GM21786 (cell line): ENCODE measurements at regions not wholly inside any gene's neighbourhood (a gene's known extent, or its start where the extent isn't known, plus 50 kb on each side); places are given as distances from the start of the nearest gene placed in this dataset.
"Not testable (repeated sequence)": the region's sequence is repeated elsewhere in the genome, so short reads cannot be mapped to it uniquely, and the experiment has no call there.

Source experiments
- ATAC-seq: cut with Tn5 transposase; IDR thresholded peaks from one replicate; pipeline ENCODE4 v1.9.1; 2021; ENCODE audit not compliant: unreplicated experiment

GRCh38 chr20:30295396-30295795 is 962.1 kb upstream of the DEFB115 start:
- ATAC-seq: not testable (repeated sequence)

GRCh38 chr20:30295967-30296366 is 961.5 kb upstream of the DEFB115 start:
- ATAC-seq: not testable (repeated sequence)

GRCh38 chr20:30297878-30298595 is 959.4 kb upstream of the DEFB115 start:
- ATAC-seq: not testable (repeated sequence)

GRCh38 chr20:30300220-30300642 is 957.2 kb upstream of the DEFB115 start:
- ATAC-seq: not testable (repeated sequence)

- not testable (repeated sequence) for ATAC-seq
Observed at GRCh38 chr20:30302786-30303185, 954.7 kb upstream of the DEFB115 start.

- not testable (repeated sequence) for ATAC-seq
Observed at GRCh38 chr20:30309938-30310337, 947.5 kb upstream of the DEFB115 start.

GRCh38 chr20:30310385-30310784 is 947.1 kb upstream of the DEFB115 start:
- not testable (repeated sequence) for ATAC-seq

GRCh38 chr20:30312220-30312619 is 945.2 kb upstream of the DEFB115 start:
- not testable (repeated sequence) for ATAC-seq

- ATAC-seq: not testable (repeated sequence)
Observed at GRCh38 chr20:30313660-30314059, 943.8 kb upstream of the DEFB115 start.

- ATAC-seq: not testable (repeated sequence)
Observed at GRCh38 chr20:30316063-30316462, 941.4 kb upstream of the DEFB115 start.

- not testable (repeated sequence) for ATAC-seq
Observed at GRCh38 chr20:30316532-30317299, 940.7 kb upstream of the DEFB115 start.

- not testable (repeated sequence) for ATAC-seq
Observed at GRCh38 chr20:30333744-30334143, 923.7 kb upstream of the DEFB115 start.

GRCh38 chr20:30337556-30337955 is 919.9 kb upstream of the DEFB115 start:
- not testable (repeated sequence) for ATAC-seq

GRCh38 chr20:30348932-30349331 is 908.5 kb upstream of the DEFB115 start:
- ATAC-seq: not testable (repeated sequence)

GRCh38 chr20:30356854-30357467 is 900.5 kb upstream of the DEFB115 start:
- not testable (repeated sequence) for ATAC-seq

- not testable (repeated sequence) for ATAC-seq
Observed at GRCh38 chr20:30361756-30362155, 895.7 kb upstream of the DEFB115 start.

GRCh38 chr20:30376430-30376766 is 881.1 kb upstream of the DEFB115 start:
- not testable (repeated sequence) for ATAC-seq

GRCh38 chr20:30376767-30377658 is 880.5 kb upstream of the DEFB115 start:
- peak; percentile 92 for ATAC-seq

- ATAC-seq: not testable (repeated sequence)
Observed at GRCh38 chr20:30378317-30378716, 879.1 kb upstream of the DEFB115 start.

- ATAC-seq: not testable (repeated sequence)
Observed at GRCh38 chr20:30378721-30379120, 878.7 kb upstream of the DEFB115 start.

GRCh38 chr20:30384841-30385240 is 872.6 kb upstream of the DEFB115 start:
- ATAC-seq: not testable (repeated sequence)
